ENCODE measurements at regions not wholly inside any gene's neighbourhood (a gene's known extent, or its start where the extent isn't known, plus 50 kb on each side); places are given as distances from the start of the nearest gene placed in this dataset.

DNA sequence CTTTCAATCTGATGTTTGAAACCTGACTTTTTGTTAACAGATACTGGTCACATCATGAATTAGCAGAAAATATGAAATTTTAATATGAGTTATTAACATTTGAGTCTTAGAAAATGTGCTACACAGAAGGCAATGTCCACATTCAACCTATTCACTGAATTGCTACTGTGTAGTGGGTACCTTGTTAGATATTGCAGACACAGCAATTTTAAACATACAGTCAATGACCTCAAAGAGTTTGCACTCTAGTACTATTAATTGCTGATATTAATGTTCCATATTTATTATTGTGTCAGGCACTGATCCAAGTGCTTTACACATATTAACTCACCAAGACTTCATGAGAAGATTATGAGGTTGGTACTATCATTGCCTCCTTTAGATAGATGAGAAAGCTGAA lies 385.4 kb upstream of the PKDCC start:
- no peak for TF ChIP-seq EZH2 (IDR thresholded peaks at IDR 0.05; ENCODE audit: low read length, missing control alignments)
- TF ChIP-seq, protein P1, sequence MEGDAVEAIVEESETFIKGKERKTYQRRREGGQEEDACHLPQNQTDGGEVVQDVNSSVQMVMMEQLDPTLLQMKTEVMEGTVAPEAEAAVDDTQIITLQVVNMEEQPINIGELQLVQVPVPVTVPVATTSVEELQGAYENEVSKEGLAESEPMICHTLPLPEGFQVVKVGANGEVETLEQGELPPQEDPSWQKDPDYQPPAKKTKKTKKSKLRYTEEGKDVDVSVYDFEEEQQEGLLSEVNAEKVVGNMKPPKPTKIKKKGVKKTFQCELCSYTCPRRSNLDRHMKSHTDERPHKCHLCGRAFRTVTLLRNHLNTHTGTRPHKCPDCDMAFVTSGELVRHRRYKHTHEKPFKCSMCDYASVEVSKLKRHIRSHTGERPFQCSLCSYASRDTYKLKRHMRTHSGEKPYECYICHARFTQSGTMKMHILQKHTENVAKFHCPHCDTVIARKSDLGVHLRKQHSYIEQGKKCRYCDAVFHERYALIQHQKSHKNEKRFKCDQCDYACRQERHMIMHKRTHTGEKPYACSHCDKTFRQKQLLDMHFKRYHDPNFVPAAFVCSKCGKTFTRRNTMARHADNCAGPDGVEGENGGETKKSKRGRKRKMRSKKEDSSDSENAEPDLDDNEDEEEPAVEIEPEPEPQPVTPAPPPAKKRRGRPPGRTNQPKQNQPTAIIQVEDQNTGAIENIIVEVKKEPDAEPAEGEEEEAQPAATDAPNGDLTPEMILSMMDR (conservative IDR thresholded peaks at IDR 0.05 in 1 of 2, IDR thresholded peaks at IDR 0.05 in 1 of 2; ENCODE audit: low read depth in 1 of 2, low read length in 2 of 2): no peak

DNA sequence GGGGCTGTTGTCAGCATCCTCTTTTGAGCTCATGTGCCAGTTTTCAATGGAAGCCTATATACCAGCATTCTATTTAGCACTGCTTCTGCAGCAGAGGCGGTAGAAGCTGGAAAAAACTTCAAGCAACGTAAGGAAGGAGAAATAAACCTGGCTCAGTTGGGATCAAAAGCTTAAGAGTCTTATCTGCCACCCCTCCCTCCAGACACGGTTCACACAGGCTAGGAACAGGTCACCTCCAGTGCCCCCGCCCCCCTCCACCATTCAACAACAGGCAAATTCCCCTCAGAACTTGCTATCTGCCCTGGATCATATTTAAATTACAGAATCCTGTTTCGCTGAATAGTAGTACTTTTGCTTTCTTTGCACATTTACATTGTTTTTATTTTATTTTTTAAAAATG lies 384.8 kb upstream of the PKDCC start:
- TF ChIP-seq EZH2 (IDR thresholded peaks at IDR 0.05; ENCODE audit: low read length, missing control alignments): no peak
- TF ChIP-seq, protein P1 (conservative IDR thresholded peaks at IDR 0.05 in 1 of 2, IDR thresholded peaks at IDR 0.05 in 1 of 2; ENCODE audit: low read depth in 1 of 2, low read length in 2 of 2): no peak
- DNase-seq (ENCODE audit: low read depth in 2 of 2): no peak
- H3K4me1 ChIP-seq (ENCODE audit: control insufficient read depth, extremely low read depth, insufficient read depth, low read length): no peaks in the 10 kb centered on the region
- no peaks in the 10 kb centered on the region for H3K36me3 ChIP-seq (ENCODE audit: control insufficient read depth, insufficient read depth, low read length)
- H2AFZ ChIP-seq (ENCODE audit: low read length): no peak overlapping the region
- no peak overlapping the region for H3K9ac ChIP-seq (ENCODE audit: insufficient read depth, low read length)
- H3K27me3 ChIP-seq (ENCODE audit: control insufficient read depth, insufficient read depth, low read length): no peaks in the 10 kb centered on the region
- H3K4me2 ChIP-seq (ENCODE audit: extremely low read depth, insufficient read depth, low read length): no peak overlapping the region
- H3K4me3 ChIP-seq (replicated peaks in 1 of 4; ENCODE audit: control extremely low read depth in 1 of 4, insufficient read depth in 1 of 4, low read depth in 3 of 4, low read length in 4 of 4): no peak overlapping the region
- no peaks in the 10 kb centered on the region for H4K20me1 ChIP-seq (ENCODE audit: control insufficient read depth, extremely low read depth, insufficient read depth, low read length)
- no peak overlapping the region for H3K27ac ChIP-seq (ENCODE audit: insufficient read depth, low read length)
- H3K9me3 ChIP-seq (ENCODE audit: control insufficient read depth, insufficient read depth, low read depth, low read length): no peaks in the 10 kb centered on the region
- H3K79me2 ChIP-seq (ENCODE audit: control insufficient read depth, insufficient read depth, low read length): no peaks in the 10 kb centered on the region

More for the DNA sequence above, 385.4 kb upstream of the PKDCC start:
- H3K4me3 ChIP-seq (replicated peaks in 1 of 4; ENCODE audit: control extremely low read depth in 1 of 4, insufficient read depth in 1 of 4, low read depth in 3 of 4, low read length in 4 of 4): no peak overlapping the region
- H3K79me2 ChIP-seq (ENCODE audit: control insufficient read depth, insufficient read depth, low read length): no peaks in the 10 kb centered on the region
- H3K36me3 ChIP-seq (ENCODE audit: control insufficient read depth, insufficient read depth, low read length): no peaks in the 10 kb centered on the region
- no peak overlapping the region for H3K4me2 ChIP-seq (ENCODE audit: extremely low read depth, insufficient read depth, low read length)
- H2AFZ ChIP-seq (ENCODE audit: low read length): no peak overlapping the region
- H3K27ac ChIP-seq (ENCODE audit: insufficient read depth, low read length): no peak overlapping the region
- DNase-seq (ENCODE audit: low read depth in 2 of 2): no peak
- no peaks in the 10 kb centered on the region for H3K27me3 ChIP-seq (ENCODE audit: control insufficient read depth, insufficient read depth, low read length)
- H3K9ac ChIP-seq (ENCODE audit: insufficient read depth, low read length): no peak overlapping the region
- no peaks in the 10 kb centered on the region for H3K9me3 ChIP-seq (ENCODE audit: control insufficient read depth, insufficient read depth, low read depth, low read length)
- no peaks in the 10 kb centered on the region for H3K4me1 ChIP-seq (ENCODE audit: control insufficient read depth, extremely low read depth, insufficient read depth, low read length)
- H4K20me1 ChIP-seq (ENCODE audit: control insufficient read depth, extremely low read depth, insufficient read depth, low read length): no peaks in the 10 kb centered on the region

DNA sequence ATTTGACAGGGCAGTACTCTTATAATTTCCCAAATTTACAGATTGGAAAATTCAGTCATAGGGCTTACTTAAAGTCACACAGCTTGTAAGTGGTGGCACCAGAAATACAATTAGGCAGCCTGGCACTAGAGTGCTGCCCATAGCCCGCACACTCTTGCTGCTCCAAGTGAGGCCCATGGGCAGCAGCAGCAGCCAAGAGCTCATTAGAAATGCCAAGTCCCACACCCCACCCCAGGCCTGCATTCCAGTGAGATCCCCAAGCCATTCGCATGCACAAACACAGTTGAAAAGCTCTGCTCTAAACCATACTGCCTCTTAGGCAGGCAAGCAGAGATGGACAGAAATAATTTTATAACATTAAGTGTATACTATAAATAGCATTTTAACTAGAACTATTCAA lies 379.3 kb upstream of the PKDCC start:
- Histone ChIP-seq H3K9ac (ENCODE audit: insufficient read depth, low read length) (no peak overlapping the region), H3K27ac (ENCODE audit: insufficient read depth, low read length) (no peak overlapping the region), H3K27me3 (ENCODE audit: control insufficient read depth, insufficient read depth, low read length) (no peaks in the 10 kb centered on the region), H3K9me3 (ENCODE audit: control insufficient read depth, insufficient read depth, low read depth, low read length) (no peaks in the 10 kb centered on the region), H3K4me2 (ENCODE audit: extremely low read depth, insufficient read depth, low read length) (no peak overlapping the region), H3K36me3 (ENCODE audit: control insufficient read depth, insufficient read depth, low read length) (no peaks in the 10 kb centered on the region), H3K4me3 (replicated peaks in 1 of 4; ENCODE audit: control extremely low read depth in 1 of 4, insufficient read depth in 1 of 4, low read depth in 3 of 4, low read length in 4 of 4) (no peak overlapping the region), H3K4me1 (ENCODE audit: control insufficient read depth, extremely low read depth, insufficient read depth, low read length) (no peaks in the 10 kb centered on the region), H4K20me1 (ENCODE audit: control insufficient read depth, extremely low read depth, insufficient read depth, low read length) (no peaks in the 10 kb centered on the region), H2AFZ (ENCODE audit: low read length) (no peak overlapping the region), H3K79me2 (ENCODE audit: control insufficient read depth, insufficient read depth, low read length) (no peaks in the 10 kb centered on the region)
- TF ChIP-seq, protein P1 (conservative IDR thresholded peaks at IDR 0.05 in 1 of 2, IDR thresholded peaks at IDR 0.05 in 1 of 2; ENCODE audit: low read depth in 1 of 2, low read length in 2 of 2): no peak
- TF ChIP-seq EZH2 (IDR thresholded peaks at IDR 0.05; ENCODE audit: low read length, missing control alignments): no peak
- DNase-seq (ENCODE audit: low read depth in 2 of 2): no peak

Measured in fibroblast of lung (primary cell).